AG09309 (cell line): ENCODE measurements at regions not wholly inside any gene's neighbourhood (a gene's known extent, or its start where the extent isn't known, plus 50 kb on each side); places are given as distances from the start of the nearest gene placed in this dataset.

Source experiments
- DNase-seq: peaks from one replicate; pipeline ENCODE4 v3.0.0-alpha.2; 2010; ENCODE audit warnings: low read depth
- H3K4me3 ChIP-seq: 2 replicates; pipeline ENCODE4 v1.5.1; 2011; ENCODE audit warnings: mild to moderate bottlenecking, low read depth, low read length, moderate library complexity; ENCODE audit not compliant: control insufficient read depth
- TF ChIP-seq, protein P1 (sequence below): IDR thresholded peaks from 2 replicates; pipeline ENCODE4 v1.5.1; 2011; ENCODE audit warnings: mild to moderate bottlenecking, low read depth, low read length, inconsistent platforms; ENCODE audit not compliant: insufficient read depth, control insufficient read depth; ENCODE audit errors: missing control alignments

DNA sequence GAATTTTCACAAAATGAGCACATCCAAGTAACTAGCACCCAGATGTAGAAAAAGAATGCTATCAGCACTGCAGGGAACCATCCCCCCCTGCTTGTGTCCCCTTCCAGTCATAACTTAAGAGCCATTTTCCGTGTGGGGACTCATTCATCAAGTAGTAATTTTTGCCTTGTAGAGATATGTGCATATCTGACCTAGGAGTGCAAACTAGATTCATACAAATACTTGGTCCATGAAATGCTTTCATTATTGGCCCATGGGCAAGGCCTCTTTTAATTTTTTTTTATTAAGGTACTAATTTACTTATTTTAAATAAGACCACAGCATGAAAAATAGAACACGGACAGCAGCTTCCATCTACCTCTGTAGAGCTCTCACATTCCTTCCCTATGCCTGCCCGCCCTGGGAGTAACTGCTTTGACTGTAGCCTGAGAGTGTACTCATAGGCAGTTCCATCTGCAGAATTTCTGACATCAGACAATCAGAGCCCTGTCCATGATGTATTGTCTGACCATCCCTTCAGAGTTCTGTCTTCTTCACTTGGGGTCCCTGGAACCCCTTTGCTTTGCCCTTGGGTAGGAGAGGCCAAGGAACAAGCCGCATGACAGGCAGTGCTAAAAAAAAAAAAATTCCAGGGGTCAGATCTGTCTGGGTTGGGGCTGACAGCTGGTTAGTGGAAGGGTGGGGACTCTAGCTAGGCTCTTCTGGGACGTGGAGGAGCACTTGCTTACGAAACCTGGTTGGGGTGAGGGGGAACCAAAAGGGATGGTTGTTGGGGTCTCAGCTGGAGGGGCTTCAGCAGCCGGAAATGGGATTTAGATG is 131.7 kb downstream of the C12orf75 start:
- TF ChIP-seq, protein P1, sequence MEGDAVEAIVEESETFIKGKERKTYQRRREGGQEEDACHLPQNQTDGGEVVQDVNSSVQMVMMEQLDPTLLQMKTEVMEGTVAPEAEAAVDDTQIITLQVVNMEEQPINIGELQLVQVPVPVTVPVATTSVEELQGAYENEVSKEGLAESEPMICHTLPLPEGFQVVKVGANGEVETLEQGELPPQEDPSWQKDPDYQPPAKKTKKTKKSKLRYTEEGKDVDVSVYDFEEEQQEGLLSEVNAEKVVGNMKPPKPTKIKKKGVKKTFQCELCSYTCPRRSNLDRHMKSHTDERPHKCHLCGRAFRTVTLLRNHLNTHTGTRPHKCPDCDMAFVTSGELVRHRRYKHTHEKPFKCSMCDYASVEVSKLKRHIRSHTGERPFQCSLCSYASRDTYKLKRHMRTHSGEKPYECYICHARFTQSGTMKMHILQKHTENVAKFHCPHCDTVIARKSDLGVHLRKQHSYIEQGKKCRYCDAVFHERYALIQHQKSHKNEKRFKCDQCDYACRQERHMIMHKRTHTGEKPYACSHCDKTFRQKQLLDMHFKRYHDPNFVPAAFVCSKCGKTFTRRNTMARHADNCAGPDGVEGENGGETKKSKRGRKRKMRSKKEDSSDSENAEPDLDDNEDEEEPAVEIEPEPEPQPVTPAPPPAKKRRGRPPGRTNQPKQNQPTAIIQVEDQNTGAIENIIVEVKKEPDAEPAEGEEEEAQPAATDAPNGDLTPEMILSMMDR, result no peak
- H3K4me3 ChIP-seq, result no peak overlapping the region
- DNase-seq, result no peak

DNA sequence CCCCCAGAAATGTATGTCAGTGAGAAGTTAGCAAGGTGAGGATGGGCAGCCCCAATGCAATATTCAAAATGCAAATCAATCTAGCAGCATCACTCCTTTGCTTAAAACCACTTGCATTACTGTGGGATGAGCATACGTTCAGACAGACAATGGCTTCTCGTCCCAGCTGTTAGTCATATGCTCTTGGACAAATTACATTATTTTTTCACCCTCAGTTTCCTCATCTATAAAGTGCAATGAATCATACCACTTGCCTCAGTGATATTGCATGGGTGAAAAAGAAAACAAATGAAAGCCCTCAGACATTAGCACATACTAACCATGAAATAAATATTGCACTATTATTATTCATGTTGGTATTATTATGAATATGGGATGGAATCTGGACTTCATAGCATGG is 132.3 kb downstream of the C12orf75 start:
- no peak overlapping the region for H3K4me3 ChIP-seq
- DNase-seq, result no peak
- TF ChIP-seq, protein P1, result no peak

DNA sequence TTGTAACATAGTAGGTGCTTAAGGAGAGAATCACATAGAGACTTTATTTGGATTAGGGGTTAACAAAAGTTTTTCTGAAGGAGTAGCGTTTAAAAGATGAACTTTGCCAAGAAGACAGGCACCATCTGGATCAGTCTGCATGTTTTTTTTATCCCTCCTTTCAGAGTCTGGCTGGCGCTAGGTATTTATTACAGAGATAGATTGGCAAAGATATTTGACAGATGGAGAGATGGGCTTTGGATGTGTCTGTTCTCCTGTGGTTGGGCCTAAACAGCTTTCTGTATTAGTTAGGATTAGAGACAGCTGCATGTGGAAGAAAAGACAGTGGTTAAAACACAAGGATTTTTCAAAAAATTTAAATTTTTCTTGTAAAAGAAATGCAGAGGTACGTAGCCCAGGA is 133.9 kb downstream of the C12orf75 start:
- TF ChIP-seq, protein P1, result no peak
- H3K4me3 ChIP-seq, result no peak overlapping the region
- DNase-seq, result no peak

DNA sequence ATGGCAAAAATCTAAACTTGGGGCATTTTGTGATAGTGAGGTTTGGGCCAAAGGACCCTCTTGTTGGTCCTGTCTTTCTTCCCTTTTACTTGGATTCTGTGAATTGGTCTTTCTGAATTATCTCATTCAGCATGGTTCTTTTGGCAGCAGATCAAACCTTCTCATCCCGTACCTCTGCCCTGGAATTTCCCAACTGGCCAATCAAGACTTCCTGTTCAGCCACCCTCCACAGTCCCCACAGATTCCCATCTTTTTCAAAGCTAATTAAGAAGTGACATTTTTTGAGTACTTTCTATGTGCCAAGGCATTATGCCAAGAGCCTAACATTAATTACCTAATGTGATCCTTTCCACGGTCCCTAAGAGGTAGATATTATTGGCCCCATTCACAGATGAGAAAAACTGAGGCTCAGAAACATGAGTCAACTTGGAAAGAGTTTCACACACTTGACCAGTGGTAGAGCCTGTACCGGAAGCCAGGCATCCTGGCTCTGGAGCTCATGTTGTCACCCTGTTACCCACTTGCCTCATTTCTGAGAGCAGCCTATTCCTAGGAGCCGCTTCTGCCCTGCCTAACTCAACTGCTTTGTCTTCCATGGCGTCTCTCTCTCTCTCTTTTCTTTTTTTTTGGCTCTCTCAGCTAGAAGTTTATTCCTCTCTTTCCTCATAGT is 135.9 kb downstream of the C12orf75 start:
- no peak overlapping the region for H3K4me3 ChIP-seq
- TF ChIP-seq, protein P1, result no peak
- DNase-seq, result no peak

DNA sequence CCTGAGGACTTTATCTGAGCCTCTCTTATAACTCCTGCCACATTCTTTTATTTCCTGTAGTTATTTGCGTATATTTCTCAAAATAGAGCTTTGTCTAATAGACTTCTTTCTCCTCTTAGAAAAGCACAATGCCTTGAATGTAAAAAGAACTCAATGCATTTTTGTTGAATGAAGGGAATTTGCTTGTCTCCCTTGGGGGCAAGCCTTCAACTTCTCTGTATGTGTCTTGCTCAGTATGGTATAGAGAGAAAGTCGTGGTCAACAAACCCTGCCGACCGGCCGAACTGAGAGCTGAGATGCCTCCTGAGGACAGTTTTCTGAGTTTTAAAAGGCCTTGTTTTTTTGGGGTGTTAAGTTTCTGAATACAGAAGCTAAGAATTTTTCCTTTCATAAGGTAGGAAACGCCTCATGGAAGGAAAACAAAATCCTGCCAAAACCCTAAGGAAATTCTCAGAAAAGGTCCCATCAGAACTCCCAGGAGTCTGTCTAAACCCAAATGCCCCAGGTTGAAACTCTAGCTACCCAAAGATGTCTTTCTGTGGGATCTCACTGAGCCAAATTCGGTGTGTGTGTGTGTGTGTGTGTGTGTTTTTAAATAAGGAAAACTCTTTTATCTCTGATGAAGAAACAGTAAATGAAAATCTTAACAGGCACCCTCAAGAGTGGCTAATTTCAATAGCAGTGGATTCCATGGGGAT is 136.6 kb downstream of the C12orf75 start:
- DNase-seq, result no peak
- TF ChIP-seq, protein P1, result no peak
- no peak overlapping the region for H3K4me3 ChIP-seq

DNA sequence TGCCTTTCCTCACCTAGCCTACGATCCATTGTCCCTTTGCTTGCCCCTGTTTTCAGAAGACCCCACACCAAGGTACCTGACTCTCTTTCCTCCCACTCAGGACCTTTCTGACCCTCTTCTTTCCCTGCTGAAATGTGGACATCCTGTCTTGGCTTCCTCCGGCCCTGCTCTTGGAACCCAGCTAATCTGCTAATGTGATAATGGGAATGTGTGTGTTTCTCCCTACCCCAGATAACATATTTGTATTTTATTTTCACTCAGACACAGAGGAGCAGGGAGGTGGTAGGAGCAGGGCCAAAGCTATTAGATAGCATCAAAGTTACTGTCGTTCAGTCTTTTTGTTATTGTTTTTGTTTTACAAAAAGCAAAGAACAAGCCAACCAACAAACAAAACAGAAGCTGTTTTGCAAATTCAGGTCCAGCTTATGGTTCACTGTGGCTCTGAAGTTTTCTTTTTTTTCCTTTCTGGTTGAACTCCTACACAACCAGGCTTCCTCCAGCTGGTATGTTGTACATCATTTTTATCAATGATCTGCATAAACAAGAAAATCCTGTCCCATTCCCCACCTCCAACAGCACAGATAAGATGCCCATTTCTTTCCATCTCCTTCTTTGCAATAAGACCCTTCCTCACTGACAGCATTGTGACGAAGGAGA is 137.3 kb downstream of the C12orf75 start:
- no peak overlapping the region for H3K4me3 ChIP-seq
- no peak for DNase-seq
- TF ChIP-seq, protein P1, result no peak
